Liver (tissue), 1 donor: ENCODE measurements at regions not wholly inside any gene's neighbourhood (a gene's known extent, or its start where the extent isn't known, plus 50 kb on each side); places are given as distances from the start of the nearest gene placed in this dataset. TPM values are rescaled to one million over a fixed set of nuclear protein-coding genes. Genes with fewer than 3 reads are reported as not detected.

Experiments used
- small RNA-seq: library from RNA; depleted of rRNA; stranded (forward); fragments of <200 nt; gene quantifications from one replicate; pipeline ENCODE3, GENCODE V24; 2014

Small RNA genes lying in the stretch of these regions (small RNA-seq; reads per million reads assigned to genes)
- not detected for gene AC008571.1
